Colonic mucosa (tissue), 4 donors: ENCODE measurements at regions not wholly inside any gene's neighbourhood (a gene's known extent, or its start where the extent isn't known, plus 50 kb on each side); places are given as distances from the start of the nearest gene placed in this dataset.

Experiments used
- DNase-seq: peaks from one replicate; pipeline ENCODE4 v3.0.0-alpha.2; 2020
- H3K27ac ChIP-seq: fragments of 200-600 bp; one replicate; pipeline ENCODE4 v1.8.0; 2021
- H3K27me3 ChIP-seq: fragments of 200-600 bp; one replicate; pipeline ENCODE4 v1.8.0; 2021
- H3K36me3 ChIP-seq: fragments of 200-600 bp; one replicate; pipeline ENCODE4 v1.8.0; 2021
- H3K4me1 ChIP-seq: fragments of 200-600 bp; one replicate; pipeline ENCODE4 v1.8.0; 2021; ENCODE audit warnings: mild to moderate bottlenecking
- H3K4me3 ChIP-seq: fragments of 200-600 bp; one replicate; pipeline ENCODE4 v1.8.0; 2021
- H3K9ac ChIP-seq, 2 donors: one replicate each; pipeline ENCODE4 v1.7.0; 2013; ENCODE audit warnings: control low read depth in 2 of 2, low read depth in 2 of 2, low read length in 2 of 2
- H3K9me3 ChIP-seq: fragments of 200-600 bp; one replicate; pipeline ENCODE4 v1.8.0; 2021
- CTCF ChIP-seq: fragments of 200-600 bp; IDR thresholded peaks from one replicate; pipeline ENCODE4 v1.8.0; 2022; ENCODE audit warnings: antibody characterized with exemption, mild to moderate bottlenecking
- intact Hi-C: fragments of 100-400 bp; cut with DNase I; formaldehyde crosslinking; loops from one replicate; pipeline ENCODE4 v1.14.1; 2022
- donor health status: healthy.
- donor health status: DM: no; HTN: no; CAD: no.
- donor health status: DM: no; HTN: no; CAD: no.

GRCh38 chr6:114862819-114863218 is 520.0 kb upstream of the HS3ST5 start:
- intact Hi-C loops, result no loop called here
- Histone ChIP-seq H3K9ac (no peak overlapping the region), H3K4me1 (no peaks in the 10 kb centered on the region), H3K27ac (no peak overlapping the region), H3K27me3 (no peaks in the 10 kb centered on the region), H3K4me3 (no peak overlapping the region), H3K36me3 (no peaks in the 10 kb centered on the region), H3K9me3 (no peaks in the 10 kb centered on the region)
- no peak for DNase-seq
- no peak for TF ChIP-seq CTCF

- H3K4me1 ChIP-seq, result no peaks in the 10 kb centered on the region
- intact Hi-C loops, result no loop called here
- no peak for DNase-seq
- no peak overlapping the region for H3K4me3 ChIP-seq
- no peaks in the 10 kb centered on the region for H3K36me3 ChIP-seq
- no peak for TF ChIP-seq CTCF
- H3K27ac ChIP-seq, result no peak overlapping the region
- no peak overlapping the region for H3K9ac ChIP-seq
- no peaks in the 10 kb centered on the region for H3K9me3 ChIP-seq
- H3K27me3 ChIP-seq, result no peaks in the 10 kb centered on the region
Measured at GRCh38 chr6:114862064-114862463, 519.2 kb upstream of the HS3ST5 start.

GRCh38 chr6:114844359-114844758 is 501.5 kb upstream of the HS3ST5 start:
- intact Hi-C loops, result no loop called here
- no peak for DNase-seq
- H3K9ac ChIP-seq, result no peak overlapping the region
- no peak for TF ChIP-seq CTCF
- no peaks in the 10 kb centered on the region for H3K27me3 ChIP-seq
- H3K4me1 ChIP-seq, result no peaks in the 10 kb centered on the region
- H3K36me3 ChIP-seq, result no peaks in the 10 kb centered on the region
- peaks cover 4% of the 10 kb centered on the region for H3K9me3 ChIP-seq
- H3K27ac ChIP-seq, result no peak overlapping the region
- no peak overlapping the region for H3K4me3 ChIP-seq

GRCh38 chr6:114839019-114839418 is 496.2 kb upstream of the HS3ST5 start:
- Histone ChIP-seq H3K9ac (no peak overlapping the region), H3K27ac (no peak overlapping the region), H3K36me3 (no peaks in the 10 kb centered on the region), H3K27me3 (no peaks in the 10 kb centered on the region), H3K9me3 (peaks cover 4% of the 10 kb centered on the region), H3K4me1 (no peaks in the 10 kb centered on the region), H3K4me3 (no peak overlapping the region)
- no peak for TF ChIP-seq CTCF
- intact Hi-C loops, result no loop called here
- no peak for DNase-seq

- H3K4me3 ChIP-seq, result no peak overlapping the region
- no peaks in the 10 kb centered on the region for H3K36me3 ChIP-seq
- TF ChIP-seq CTCF, result no peak
- H3K9ac ChIP-seq, result no peak overlapping the region
- H3K27me3 ChIP-seq, result no peaks in the 10 kb centered on the region
- DNase-seq, result no peak
- no peak overlapping the region for H3K27ac ChIP-seq
- intact Hi-C loops, result no loop called here
- H3K4me1 ChIP-seq, result no peaks in the 10 kb centered on the region
- no peaks in the 10 kb centered on the region for H3K9me3 ChIP-seq
Measured at GRCh38 chr6:114833211-114833610, 490.4 kb upstream of the HS3ST5 start.

- Histone ChIP-seq H3K4me3 (no peak overlapping the region), H3K27me3 (no peaks in the 10 kb centered on the region), H3K9ac (no peak overlapping the region), H3K9me3 (no peaks in the 10 kb centered on the region), H3K27ac (no peak overlapping the region), H3K4me1 (no peaks in the 10 kb centered on the region), H3K36me3 (no peaks in the 10 kb centered on the region)
- no peak for TF ChIP-seq CTCF
- no peak for DNase-seq
- intact Hi-C loops, result no loop called here
Measured at GRCh38 chr6:114830515-114830914, 487.7 kb upstream of the HS3ST5 start.
